ENCODE measurements at regions not wholly inside any gene's neighbourhood (a gene's known extent, or its start where the extent isn't known, plus 50 kb on each side); places are given as distances from the start of the nearest gene placed in this dataset.

GRCh38 chr3:24640330-24640877 lies 145.8 kb upstream of the THRB start:
- no peak overlapping the region for H3K4me2 ChIP-seq (ENCODE audit: low read depth, low read length, poor library complexity, severe bottlenecking)
- H3K9me2 ChIP-seq (replicated peaks; ENCODE audit: insufficient read depth, low read length): no peaks in the 10 kb centered on the region
- H3K9me3 ChIP-seq (ENCODE audit: low read length): no peaks in the 10 kb centered on the region
- H3K27me3 ChIP-seq (ENCODE audit: low read length): no peaks in the 10 kb centered on the region
- H3K79me2 ChIP-seq (ENCODE audit: low read length): no peaks in the 10 kb centered on the region
- H3K4me1 ChIP-seq (ENCODE audit: low read length): no peaks in the 10 kb centered on the region
- no peak overlapping the region for H3K27ac ChIP-seq (ENCODE audit: low read length)
- H3K9ac ChIP-seq (ENCODE audit: low read length): no peak overlapping the region
- no peak for DNase-seq
- H3K36me3 ChIP-seq (ENCODE audit: insufficient read depth, low read length): no peaks in the 10 kb centered on the region
- no peaks in the 10 kb centered on the region for H4K20me1 ChIP-seq (ENCODE audit: insufficient read depth, low read depth, low read length)
- no peak overlapping the region for H2AFZ ChIP-seq (ENCODE audit: low read length)
- no peak overlapping the region for H3K4me3 ChIP-seq (ENCODE audit: low read length)

- Histone ChIP-seq H3K4me2 (ENCODE audit: low read depth, low read length, poor library complexity, severe bottlenecking) (no peak overlapping the region), H3K27ac (ENCODE audit: low read length) (no peak overlapping the region), H3K9me3 (ENCODE audit: low read length) (no peaks in the 10 kb centered on the region), H3K4me1 (ENCODE audit: low read length) (no peaks in the 10 kb centered on the region), H3K4me3 (ENCODE audit: low read length) (no peak overlapping the region), H3K9ac (ENCODE audit: low read length) (no peak overlapping the region), H3K36me3 (ENCODE audit: insufficient read depth, low read length) (no peaks in the 10 kb centered on the region), H2AFZ (ENCODE audit: low read length) (no peak overlapping the region), H4K20me1 (ENCODE audit: insufficient read depth, low read depth, low read length) (no peaks in the 10 kb centered on the region), H3K79me2 (ENCODE audit: low read length) (no peaks in the 10 kb centered on the region), H3K27me3 (ENCODE audit: low read length) (no peaks in the 10 kb centered on the region), H3K9me2 (replicated peaks; ENCODE audit: insufficient read depth, low read length) (no peaks in the 10 kb centered on the region)
- DNase-seq: no peak
Measured at GRCh38 chr3:24641628-24642027, 147.0 kb upstream of the THRB start.

GRCh38 chr3:24645047-24645446 lies 150.4 kb upstream of the THRB start:
- H3K36me3 ChIP-seq (ENCODE audit: insufficient read depth, low read length): no peaks in the 10 kb centered on the region
- no peak overlapping the region for H3K9ac ChIP-seq (ENCODE audit: low read length)
- no peak overlapping the region for H3K27ac ChIP-seq (ENCODE audit: low read length)
- no peaks in the 10 kb centered on the region for H3K9me2 ChIP-seq (replicated peaks; ENCODE audit: insufficient read depth, low read length)
- H3K4me3 ChIP-seq (ENCODE audit: low read length): no peak overlapping the region
- no peaks in the 10 kb centered on the region for H3K79me2 ChIP-seq (ENCODE audit: low read length)
- no peaks in the 10 kb centered on the region for H3K9me3 ChIP-seq (ENCODE audit: low read length)
- H3K4me1 ChIP-seq (ENCODE audit: low read length): no peaks in the 10 kb centered on the region
- no peak for DNase-seq
- H2AFZ ChIP-seq (ENCODE audit: low read length): no peak overlapping the region
- no peaks in the 10 kb centered on the region for H4K20me1 ChIP-seq (ENCODE audit: insufficient read depth, low read depth, low read length)
- no peak overlapping the region for H3K4me2 ChIP-seq (ENCODE audit: low read depth, low read length, poor library complexity, severe bottlenecking)
- H3K27me3 ChIP-seq (ENCODE audit: low read length): no peaks in the 10 kb centered on the region

GRCh38 chr3:24646790-24647189 lies 152.1 kb upstream of the THRB start:
- H3K27me3 ChIP-seq (ENCODE audit: low read length): no peaks in the 10 kb centered on the region
- H3K4me1 ChIP-seq (ENCODE audit: low read length): no peaks in the 10 kb centered on the region
- no peak overlapping the region for H3K4me2 ChIP-seq (ENCODE audit: low read depth, low read length, poor library complexity, severe bottlenecking)
- H3K9ac ChIP-seq (ENCODE audit: low read length): no peak overlapping the region
- H3K9me3 ChIP-seq (ENCODE audit: low read length): no peaks in the 10 kb centered on the region
- DNase-seq: no peak
- H3K27ac ChIP-seq (ENCODE audit: low read length): no peak overlapping the region
- H3K4me3 ChIP-seq (ENCODE audit: low read length): no peak overlapping the region
- no peaks in the 10 kb centered on the region for H3K79me2 ChIP-seq (ENCODE audit: low read length)
- no peaks in the 10 kb centered on the region for H3K9me2 ChIP-seq (replicated peaks; ENCODE audit: insufficient read depth, low read length)
- H3K36me3 ChIP-seq (ENCODE audit: insufficient read depth, low read length): no peaks in the 10 kb centered on the region
- no peaks in the 10 kb centered on the region for H4K20me1 ChIP-seq (ENCODE audit: insufficient read depth, low read depth, low read length)
- H2AFZ ChIP-seq (ENCODE audit: low read length): no peak overlapping the region

GRCh38 chr3:24648063-24648462 lies 153.4 kb upstream of the THRB start:
- no peak overlapping the region for H3K4me2 ChIP-seq (ENCODE audit: low read depth, low read length, poor library complexity, severe bottlenecking)
- no peak overlapping the region for H3K4me3 ChIP-seq (ENCODE audit: low read length)
- H3K9me3 ChIP-seq (ENCODE audit: low read length): no peaks in the 10 kb centered on the region
- no peaks in the 10 kb centered on the region for H3K27me3 ChIP-seq (ENCODE audit: low read length)
- no peak overlapping the region for H3K9ac ChIP-seq (ENCODE audit: low read length)
- no peaks in the 10 kb centered on the region for H3K36me3 ChIP-seq (ENCODE audit: insufficient read depth, low read length)
- H2AFZ ChIP-seq (ENCODE audit: low read length): no peak overlapping the region
- H4K20me1 ChIP-seq (ENCODE audit: insufficient read depth, low read depth, low read length): no peaks in the 10 kb centered on the region
- DNase-seq: no peak
- H3K79me2 ChIP-seq (ENCODE audit: low read length): no peaks in the 10 kb centered on the region
- H3K4me1 ChIP-seq (ENCODE audit: low read length): no peaks in the 10 kb centered on the region
- H3K9me2 ChIP-seq (replicated peaks; ENCODE audit: insufficient read depth, low read length): no peaks in the 10 kb centered on the region
- no peak overlapping the region for H3K27ac ChIP-seq (ENCODE audit: low read length)

- H3K79me2 ChIP-seq (ENCODE audit: low read length): no peaks in the 10 kb centered on the region
Measured at GRCh38 chr3:24650839-24651238, 156.2 kb upstream of the THRB start.

GRCh38 chr3:24657870-24658510 lies 163.3 kb upstream of the THRB start:
- no peak overlapping the region for H3K9ac ChIP-seq (ENCODE audit: low read length)
- H4K20me1 ChIP-seq (ENCODE audit: insufficient read depth, low read depth, low read length): no peaks in the 10 kb centered on the region
- H3K9me3 ChIP-seq (ENCODE audit: low read length): no peaks in the 10 kb centered on the region
- no peaks in the 10 kb centered on the region for H3K36me3 ChIP-seq (ENCODE audit: insufficient read depth, low read length)
- no peaks in the 10 kb centered on the region for H3K79me2 ChIP-seq (ENCODE audit: low read length)
- DNase-seq: no peak
- no peak overlapping the region for H3K27ac ChIP-seq (ENCODE audit: low read length)
- H3K4me3 ChIP-seq (ENCODE audit: low read length): no peak overlapping the region
- no peaks in the 10 kb centered on the region for H3K4me1 ChIP-seq (ENCODE audit: low read length)
- H3K4me2 ChIP-seq (ENCODE audit: low read depth, low read length, poor library complexity, severe bottlenecking): no peak overlapping the region
- no peaks in the 10 kb centered on the region for H3K9me2 ChIP-seq (replicated peaks; ENCODE audit: insufficient read depth, low read length)
- H2AFZ ChIP-seq (ENCODE audit: low read length): no peak overlapping the region
- H3K27me3 ChIP-seq (ENCODE audit: low read length): no peaks in the 10 kb centered on the region

More at GRCh38 chr3:24650839-24651238, 156.2 kb upstream of the THRB start:
- Histone ChIP-seq H3K4me1 (ENCODE audit: low read length) (no peaks in the 10 kb centered on the region), H3K36me3 (ENCODE audit: insufficient read depth, low read length) (no peaks in the 10 kb centered on the region), H3K27me3 (ENCODE audit: low read length) (no peaks in the 10 kb centered on the region), H4K20me1 (ENCODE audit: insufficient read depth, low read depth, low read length) (no peaks in the 10 kb centered on the region), H3K27ac (ENCODE audit: low read length) (no peak overlapping the region), H2AFZ (ENCODE audit: low read length) (no peak overlapping the region), H3K9ac (ENCODE audit: low read length) (no peak overlapping the region), H3K4me2 (ENCODE audit: low read depth, low read length, poor library complexity, severe bottlenecking) (no peak overlapping the region), H3K9me2 (replicated peaks; ENCODE audit: insufficient read depth, low read length) (no peaks in the 10 kb centered on the region), H3K9me3 (ENCODE audit: low read length) (no peaks in the 10 kb centered on the region), H3K4me3 (ENCODE audit: low read length) (no peak overlapping the region)
- DNase-seq: no peak

- Histone ChIP-seq H3K4me3 (ENCODE audit: low read length) (no peak overlapping the region), H3K9me2 (replicated peaks; ENCODE audit: insufficient read depth, low read length) (no peaks in the 10 kb centered on the region), H4K20me1 (ENCODE audit: insufficient read depth, low read depth, low read length) (no peaks in the 10 kb centered on the region), H3K4me1 (ENCODE audit: low read length) (no peaks in the 10 kb centered on the region), H2AFZ (ENCODE audit: low read length) (no peak overlapping the region), H3K9me3 (ENCODE audit: low read length) (no peaks in the 10 kb centered on the region), H3K36me3 (ENCODE audit: insufficient read depth, low read length) (no peaks in the 10 kb centered on the region), H3K4me2 (ENCODE audit: low read depth, low read length, poor library complexity, severe bottlenecking) (no peak overlapping the region), H3K27me3 (ENCODE audit: low read length) (no peaks in the 10 kb centered on the region), H3K79me2 (ENCODE audit: low read length) (no peaks in the 10 kb centered on the region), H3K27ac (ENCODE audit: low read length) (no peak overlapping the region), H3K9ac (ENCODE audit: low read length) (no peak overlapping the region)
- no peak for DNase-seq
Measured at GRCh38 chr3:24661175-24661584, 166.5 kb upstream of the THRB start.
